Upper lobe of left lung (tissue), 6 donors: ENCODE measurements at regions not wholly inside any gene's neighbourhood (a gene's known extent, or its start where the extent isn't known, plus 50 kb on each side); places are given as distances from the start of the nearest gene placed in this dataset.

ENCODE experiments used
- ATAC-seq, 2 donors: fragments of 200-7000 bp; cut with Tn5 transposase; one replicate each; pipeline ENCODE4 v1.9.1; 2022; ENCODE audit warnings: mild to moderate bottlenecking in 2 of 2, moderate library complexity in 2 of 2; ENCODE audit not compliant: low FRiP score in 2 of 2
- DNase-seq, 2 donors: peaks; one replicate each; pipeline ENCODE4 v3.0.0-alpha.2; 2019 to 2020
- H3K27ac ChIP-seq, 4 donors: fragments of 200-600 bp; sonication (generic); one replicate each; pipeline ENCODE4 v1.5.1; 2016 to 2019
- H3K27me3 ChIP-seq, 4 donors: fragments of 200-600 bp; sonication (generic); one replicate each; pipeline ENCODE4 v1.5.1; 2017 to 2019
- H3K36me3 ChIP-seq, 4 donors: fragments of 200-600 bp; sonication (generic); one replicate each; pipeline ENCODE4 v1.5.1; 2016 to 2019
- H3K4me1 ChIP-seq, 4 donors: fragments of 200-600 bp; sonication (generic); one replicate each; pipeline ENCODE4 v1.5.1; 2018 to 2019
- H3K4me3 ChIP-seq, 4 donors: fragments of 200-600 bp; sonication (generic); one replicate each; pipeline ENCODE4 v1.5.1; 2017 to 2019; ENCODE audit warnings: mild to moderate bottlenecking in 2 of 4, moderate library complexity in 1 of 4
- H3K9me3 ChIP-seq, 4 donors: fragments of 200-600 bp; sonication (generic); one replicate each; pipeline ENCODE4 v1.5.1; 2018 to 2019
- EP300 ChIP-seq, 4 donors: sonication (generic); formaldehyde crosslinking; IDR thresholded peaks; one replicate each; pipeline ENCODE4 v1.5.1; 2017; ENCODE audit warnings: antibody characterized with exemption in 4 of 4, control low read depth in 2 of 4
- POLR2A ChIP-seq, 4 donors: fragments of 450-650 bp; IDR thresholded peaks; one replicate each; pipeline ENCODE4 v1.5.1; 2016 to 2017; ENCODE audit warnings: antibody characterized with exemption in 4 of 4, mild to moderate bottlenecking in 2 of 4
- POLR2AphosphoS5 ChIP-seq, 2 donors: sonication (generic); formaldehyde crosslinking; IDR thresholded peaks; one replicate each; pipeline ENCODE4 v1.5.1; 2017; ENCODE audit warnings: antibody characterized with exemption in 2 of 2
- WGBS, 2 donors: methylation state at CpG; one replicate each; pipeline ENCODE4 v1.1.5; 2017 to 2018; 5-methylcytosine and 5-hydroxymethylcytosine counted together
- TF ChIP-seq, protein P1 (sequence below), 6 experiments: fragments of 450-650 bp in 4 of 6; fragments of 200-600 bp in 2 of 6; sonication (generic) in 2 of 6; IDR thresholded peaks; one replicate each; pipeline ENCODE4 v1.5.1; 2016 to 2019; ENCODE audit warnings: antibody characterized with exemption in 6 of 6
- donor health status: DM: no; HTN: no; CAD: no; lungs with moderate emphysema.
- donor health status: DM: no; HTN: yes; CAD: no; lungs with severe emphysema.

DNA sequence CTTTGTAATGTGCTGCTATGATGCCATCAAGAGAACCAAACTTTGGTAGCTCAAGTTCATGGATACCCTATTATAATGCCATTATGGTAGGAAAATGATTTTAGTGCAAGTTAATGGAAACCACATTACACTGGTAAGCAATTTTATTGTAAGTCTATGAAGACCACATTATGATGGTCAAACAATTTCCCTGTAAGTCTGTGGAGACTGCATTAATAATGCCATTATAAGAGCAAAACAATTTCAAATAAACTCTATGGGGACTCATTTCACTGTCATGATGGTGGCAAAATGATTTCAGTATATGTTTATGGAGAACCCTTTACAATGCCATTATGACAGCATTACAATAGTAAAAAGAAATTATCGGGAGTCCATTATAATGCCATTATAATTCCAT, 602.0 kb upstream of the MEF2C start:
- 94% methylated on average over 1 of the region's 1 CpG for WGBS, 2 donors
- no peak overlapping the region for H3K27ac ChIP-seq

DNA sequence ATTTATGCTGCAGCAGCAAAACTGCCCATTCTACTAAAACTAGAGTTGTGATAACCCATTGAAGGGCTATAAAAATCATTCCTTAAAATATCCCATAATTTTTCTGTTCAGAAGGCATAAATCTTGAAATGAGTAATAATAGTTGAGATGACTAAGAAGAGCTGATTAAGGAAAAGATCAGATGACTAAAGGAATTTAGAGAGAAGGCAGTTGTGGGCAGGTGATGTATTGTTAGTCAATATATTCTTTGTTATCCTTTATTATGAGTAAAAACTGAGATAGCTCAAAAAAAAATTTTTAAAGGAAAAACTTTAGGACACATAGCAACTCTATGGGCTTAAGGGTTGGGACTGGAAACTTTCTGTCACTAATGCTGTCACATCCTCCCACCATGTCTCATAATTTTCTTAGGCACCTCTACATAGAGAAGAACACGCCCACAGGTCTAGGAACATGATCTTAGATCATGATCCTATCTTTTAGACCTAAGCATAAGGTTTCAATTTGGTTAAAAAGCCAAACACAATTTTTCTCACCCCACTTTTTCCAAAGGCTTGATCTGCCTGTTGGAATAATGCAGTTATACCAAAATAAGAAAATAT, 597.5 kb upstream of the MEF2C start:
- ATAC-seq (no peak), DNase-seq (no peak)
- Histone ChIP-seq H3K27ac (no peak overlapping the region), H3K4me3 (no peak overlapping the region), H3K36me3 (no peaks in the 10 kb centered on the region), H3K4me1 (no peaks in the 10 kb centered on the region), H3K9me3 (no peaks in the 10 kb centered on the region), H3K27me3 (no peaks in the 10 kb centered on the region)
- WGBS, 2 donors, result 82 to 100% methylated on average over 1 of the region's 1 CpG
- no peak for TF ChIP-seq POLR2A (IDR thresholded peaks at IDR 0.05)
- TF ChIP-seq POLR2AphosphoS5 (IDR thresholded peaks at IDR 0.05), result no peak
- TF ChIP-seq, protein P1, sequence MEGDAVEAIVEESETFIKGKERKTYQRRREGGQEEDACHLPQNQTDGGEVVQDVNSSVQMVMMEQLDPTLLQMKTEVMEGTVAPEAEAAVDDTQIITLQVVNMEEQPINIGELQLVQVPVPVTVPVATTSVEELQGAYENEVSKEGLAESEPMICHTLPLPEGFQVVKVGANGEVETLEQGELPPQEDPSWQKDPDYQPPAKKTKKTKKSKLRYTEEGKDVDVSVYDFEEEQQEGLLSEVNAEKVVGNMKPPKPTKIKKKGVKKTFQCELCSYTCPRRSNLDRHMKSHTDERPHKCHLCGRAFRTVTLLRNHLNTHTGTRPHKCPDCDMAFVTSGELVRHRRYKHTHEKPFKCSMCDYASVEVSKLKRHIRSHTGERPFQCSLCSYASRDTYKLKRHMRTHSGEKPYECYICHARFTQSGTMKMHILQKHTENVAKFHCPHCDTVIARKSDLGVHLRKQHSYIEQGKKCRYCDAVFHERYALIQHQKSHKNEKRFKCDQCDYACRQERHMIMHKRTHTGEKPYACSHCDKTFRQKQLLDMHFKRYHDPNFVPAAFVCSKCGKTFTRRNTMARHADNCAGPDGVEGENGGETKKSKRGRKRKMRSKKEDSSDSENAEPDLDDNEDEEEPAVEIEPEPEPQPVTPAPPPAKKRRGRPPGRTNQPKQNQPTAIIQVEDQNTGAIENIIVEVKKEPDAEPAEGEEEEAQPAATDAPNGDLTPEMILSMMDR (IDR thresholded peaks at IDR 0.05), result no peak
- no peak for TF ChIP-seq EP300 (IDR thresholded peaks at IDR 0.05)

More for the DNA sequence above, 602.0 kb upstream of the MEF2C start:
- DNase-seq, result no peak
- TF ChIP-seq POLR2A (IDR thresholded peaks at IDR 0.05) (no peak), POLR2AphosphoS5 (IDR thresholded peaks at IDR 0.05) (no peak), EP300 (IDR thresholded peaks at IDR 0.05) (no peak)
- TF ChIP-seq, protein P1 (IDR thresholded peaks at IDR 0.05), result no peak
- no peaks in the 10 kb centered on the region for H3K36me3 ChIP-seq
- H3K4me3 ChIP-seq, result no peak overlapping the region
- ATAC-seq, result no peak
- H3K27me3 ChIP-seq, result no peaks in the 10 kb centered on the region
- no peaks in the 10 kb centered on the region for H3K4me1 ChIP-seq
- no peaks in the 10 kb centered on the region for H3K9me3 ChIP-seq

DNA sequence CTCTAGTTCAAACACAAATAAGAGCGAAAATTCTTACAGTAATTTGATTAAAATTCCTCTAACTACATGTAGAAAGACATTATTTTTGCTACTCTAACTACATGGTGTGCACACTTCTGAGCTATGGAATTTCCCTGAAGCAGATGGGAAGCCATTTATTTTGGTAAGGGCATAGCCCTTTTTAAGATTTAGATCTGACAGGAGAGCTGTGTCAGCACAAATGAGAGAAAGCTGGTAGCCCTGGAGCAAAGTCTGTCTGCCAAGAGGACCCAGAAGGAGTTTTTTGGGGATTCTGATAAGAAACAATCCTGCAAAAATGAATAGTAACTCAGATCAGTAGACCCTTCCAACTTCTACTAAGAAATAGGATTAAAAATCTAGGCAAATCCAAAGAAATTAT, 595.9 kb upstream of the MEF2C start:
- H3K27ac ChIP-seq, result no peak overlapping the region
- WGBS, 2 donors, result 91 to 100% methylated on average over 1 of the region's 1 CpG
- H3K4me3 ChIP-seq, result no peak overlapping the region
- no peak for DNase-seq
- ATAC-seq, result no peak
- no peaks in the 10 kb centered on the region for H3K27me3 ChIP-seq
- no peaks in the 10 kb centered on the region for H3K9me3 ChIP-seq
- no peaks in the 10 kb centered on the region for H3K36me3 ChIP-seq
- H3K4me1 ChIP-seq, result no peaks in the 10 kb centered on the region
- TF ChIP-seq, protein P1 (IDR thresholded peaks at IDR 0.05), result no peak
- TF ChIP-seq POLR2A (IDR thresholded peaks at IDR 0.05) (no peak), EP300 (IDR thresholded peaks at IDR 0.05) (no peak), POLR2AphosphoS5 (IDR thresholded peaks at IDR 0.05) (no peak)

DNA sequence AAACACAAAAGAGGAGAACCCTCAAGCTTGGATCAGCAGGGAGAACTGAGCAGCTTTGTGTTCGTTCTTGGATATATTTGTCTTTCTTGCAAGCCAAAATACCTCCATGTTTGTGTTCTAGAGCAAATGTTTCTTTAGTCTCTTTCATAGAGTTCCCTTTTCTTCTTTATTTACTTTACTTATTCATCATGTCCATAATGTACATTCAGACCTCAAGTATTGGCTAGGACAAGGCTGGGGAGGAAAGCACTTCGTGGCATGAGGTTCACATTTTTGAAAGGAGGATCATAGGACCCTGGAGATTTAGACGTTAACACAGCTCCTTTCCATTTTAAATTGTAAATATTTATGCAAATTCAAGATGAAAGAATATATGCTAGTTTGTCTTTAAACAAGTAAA, 590.2 kb upstream of the MEF2C start:
- H3K27me3 ChIP-seq, result no peaks in the 10 kb centered on the region
- ATAC-seq (no peak), DNase-seq (no peak)
- 65 to 67% methylated on average over 3 of the region's 3 CpGs for WGBS, 2 donors
- no peak overlapping the region for H3K27ac ChIP-seq
- no peaks in the 10 kb centered on the region for H3K4me1 ChIP-seq
- no peak for TF ChIP-seq POLR2AphosphoS5 (IDR thresholded peaks at IDR 0.05)
- no peak for TF ChIP-seq EP300 (IDR thresholded peaks at IDR 0.05)
- TF ChIP-seq, protein P1 (IDR thresholded peaks at IDR 0.05), result no peak
- no peak for TF ChIP-seq POLR2A (IDR thresholded peaks at IDR 0.05)
- no peaks in the 10 kb centered on the region for H3K9me3 ChIP-seq
- H3K4me3 ChIP-seq, result no peak overlapping the region
- no peaks in the 10 kb centered on the region for H3K36me3 ChIP-seq

DNA sequence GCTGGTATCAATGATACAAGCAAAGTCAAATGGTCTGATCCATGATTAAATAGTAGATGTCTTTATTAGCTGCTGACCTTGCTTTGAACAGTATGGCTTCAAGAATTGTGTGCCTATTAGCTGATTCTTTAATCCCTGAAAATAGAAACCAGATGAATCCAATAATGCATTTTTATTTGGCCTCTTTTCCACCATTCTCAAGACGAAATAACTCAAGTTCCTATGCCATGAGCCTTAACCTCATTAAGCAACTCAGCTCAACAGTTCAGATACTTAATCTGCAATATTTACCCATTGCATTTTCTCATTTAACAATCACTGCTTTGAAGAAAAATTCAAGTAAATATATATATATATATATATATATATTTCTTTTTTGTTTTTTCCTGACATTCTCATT, 588.6 kb upstream of the MEF2C start:
- 70 to 77% methylated on average over 1 of the region's 1 CpG for WGBS, 2 donors
- DNase-seq, result no peak
- Histone ChIP-seq H3K27ac (no peak overlapping the region), H3K4me1 (no peaks in the 10 kb centered on the region), H3K27me3 (no peaks in the 10 kb centered on the region), H3K4me3 (no peak overlapping the region), H3K36me3 (no peaks in the 10 kb centered on the region), H3K9me3 (no peaks in the 10 kb centered on the region)
- no peak for ATAC-seq
- TF ChIP-seq POLR2AphosphoS5 (IDR thresholded peaks at IDR 0.05) (no peak), POLR2A (IDR thresholded peaks at IDR 0.05) (no peak), EP300 (IDR thresholded peaks at IDR 0.05) (no peak)
- TF ChIP-seq, protein P1 (IDR thresholded peaks at IDR 0.05), result no peak
